ENCODE measurements at regions not wholly inside any gene's neighbourhood (a gene's known extent, or its start where the extent isn't known, plus 50 kb on each side); places are given as distances from the start of the nearest gene placed in this dataset.

- TF ChIP-seq, protein P1, sequence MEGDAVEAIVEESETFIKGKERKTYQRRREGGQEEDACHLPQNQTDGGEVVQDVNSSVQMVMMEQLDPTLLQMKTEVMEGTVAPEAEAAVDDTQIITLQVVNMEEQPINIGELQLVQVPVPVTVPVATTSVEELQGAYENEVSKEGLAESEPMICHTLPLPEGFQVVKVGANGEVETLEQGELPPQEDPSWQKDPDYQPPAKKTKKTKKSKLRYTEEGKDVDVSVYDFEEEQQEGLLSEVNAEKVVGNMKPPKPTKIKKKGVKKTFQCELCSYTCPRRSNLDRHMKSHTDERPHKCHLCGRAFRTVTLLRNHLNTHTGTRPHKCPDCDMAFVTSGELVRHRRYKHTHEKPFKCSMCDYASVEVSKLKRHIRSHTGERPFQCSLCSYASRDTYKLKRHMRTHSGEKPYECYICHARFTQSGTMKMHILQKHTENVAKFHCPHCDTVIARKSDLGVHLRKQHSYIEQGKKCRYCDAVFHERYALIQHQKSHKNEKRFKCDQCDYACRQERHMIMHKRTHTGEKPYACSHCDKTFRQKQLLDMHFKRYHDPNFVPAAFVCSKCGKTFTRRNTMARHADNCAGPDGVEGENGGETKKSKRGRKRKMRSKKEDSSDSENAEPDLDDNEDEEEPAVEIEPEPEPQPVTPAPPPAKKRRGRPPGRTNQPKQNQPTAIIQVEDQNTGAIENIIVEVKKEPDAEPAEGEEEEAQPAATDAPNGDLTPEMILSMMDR (IDR thresholded peaks at IDR 0.05; ENCODE audit: low read depth, low read length) = no peak
- DNase-seq = no peak
- Histone ChIP-seq H3K4me1 (no peaks in the 10 kb centered on the region), H3K36me3 (no peaks in the 10 kb centered on the region), H3K27me3 (no peaks in the 10 kb centered on the region), H3K9me3 (no peaks in the 10 kb centered on the region), H3K4me3 (ENCODE audit: low read depth, low read length) (no peak overlapping the region)
These were observed 53.5 kb upstream of the LRRN1 start for GRCh38 chr3:3745693-3746092.

GRCh38 chr3:3744826-3745225, 54.4 kb upstream of the LRRN1 start:
- no peak for DNase-seq
- no peaks in the 10 kb centered on the region for H3K36me3 ChIP-seq
- no peak overlapping the region for H3K4me3 ChIP-seq (ENCODE audit: low read depth, low read length)
- no peaks in the 10 kb centered on the region for H3K4me1 ChIP-seq
- no peaks in the 10 kb centered on the region for H3K27me3 ChIP-seq
- TF ChIP-seq, protein P1 (IDR thresholded peaks at IDR 0.05; ENCODE audit: low read depth, low read length) = no peak
- no peaks in the 10 kb centered on the region for H3K9me3 ChIP-seq

DNA sequence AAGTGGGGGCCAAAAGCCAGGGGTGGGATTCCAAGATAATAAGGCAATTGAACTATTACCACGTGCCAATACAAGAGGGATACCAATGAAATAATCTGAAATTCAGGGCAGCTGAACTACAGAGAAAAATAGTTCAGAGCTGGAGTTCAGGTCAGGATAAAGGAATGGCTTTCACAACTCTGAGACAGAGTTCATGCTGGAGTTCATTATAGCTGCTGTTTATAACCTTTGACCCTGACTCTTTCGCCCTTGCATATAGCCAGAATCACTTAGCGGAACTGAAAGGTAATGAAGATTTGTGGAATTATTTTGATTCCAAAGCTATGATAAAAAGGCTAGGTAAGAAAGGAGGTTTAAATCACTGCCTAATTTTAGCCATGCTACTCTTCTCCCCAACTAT, 55.5 kb upstream of the LRRN1 start:
- Histone ChIP-seq H3K4me3 (ENCODE audit: low read depth, low read length) (no peak overlapping the region), H3K36me3 (no peaks in the 10 kb centered on the region), H3K9me3 (no peaks in the 10 kb centered on the region), H3K27me3 (no peaks in the 10 kb centered on the region), H3K4me1 (no peaks in the 10 kb centered on the region)
- TF ChIP-seq, protein P1 (IDR thresholded peaks at IDR 0.05; ENCODE audit: low read depth, low read length) = no peak
- DNase-seq = no peak

DNA sequence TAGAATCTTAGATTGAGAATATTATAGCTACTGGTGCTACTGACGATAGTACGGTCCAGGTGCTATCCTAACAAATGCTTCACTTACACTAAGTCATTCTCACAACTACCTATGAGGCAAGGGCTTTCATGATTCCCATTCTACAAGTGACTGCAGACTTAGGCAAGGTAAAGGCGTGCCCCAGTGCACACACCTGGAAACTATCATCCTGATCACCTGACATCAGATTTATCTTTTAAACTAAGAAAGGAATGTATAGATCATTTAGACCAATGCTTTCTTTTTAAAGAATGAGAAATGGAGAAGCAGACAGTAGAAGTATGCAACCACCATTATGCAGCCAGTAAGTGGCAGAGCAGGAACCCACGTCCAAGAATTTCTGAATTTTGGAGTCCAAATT, 59.2 kb upstream of the LRRN1 start:
- H3K9me3 ChIP-seq = no peaks in the 10 kb centered on the region
- H3K36me3 ChIP-seq = no peaks in the 10 kb centered on the region
- no peak overlapping the region for H3K4me3 ChIP-seq (ENCODE audit: low read depth, low read length)
- TF ChIP-seq, protein P1 (IDR thresholded peaks at IDR 0.05; ENCODE audit: low read depth, low read length) = no peak
- DNase-seq = no peak
- no peaks in the 10 kb centered on the region for H3K27me3 ChIP-seq
- no peaks in the 10 kb centered on the region for H3K4me1 ChIP-seq

- no peaks in the 10 kb centered on the region for H3K27me3 ChIP-seq
- no peaks in the 10 kb centered on the region for H3K36me3 ChIP-seq
- TF ChIP-seq, protein P1 (IDR thresholded peaks at IDR 0.05; ENCODE audit: low read depth, low read length) = no peak
- no peak overlapping the region for H3K4me3 ChIP-seq (ENCODE audit: low read depth, low read length)
- H3K4me1 ChIP-seq = no peaks in the 10 kb centered on the region
- no peaks in the 10 kb centered on the region for H3K9me3 ChIP-seq
- no peak for DNase-seq
These were observed 59.7 kb upstream of the LRRN1 start for GRCh38 chr3:3739330-3740060.

- TF ChIP-seq, protein P1 (IDR thresholded peaks at IDR 0.05; ENCODE audit: low read depth, low read length) = no peak
- no peaks in the 10 kb centered on the region for H3K36me3 ChIP-seq
- no peaks in the 10 kb centered on the region for H3K4me1 ChIP-seq
- DNase-seq = no peak
- no peaks in the 10 kb centered on the region for H3K27me3 ChIP-seq
- no peak overlapping the region for H3K4me3 ChIP-seq (ENCODE audit: low read depth, low read length)
- H3K9me3 ChIP-seq = no peaks in the 10 kb centered on the region
These were observed 61.7 kb upstream of the LRRN1 start for GRCh38 chr3:3737531-3737930.
